HG03469 (cell line): ENCODE measurements at regions not wholly inside any gene's neighbourhood (a gene's known extent, or its start where the extent isn't known, plus 50 kb on each side); places are given as distances from the start of the nearest gene placed in this dataset.

Experiments
- ATAC-seq: cut with Tn5 transposase; IDR thresholded peaks from one replicate; pipeline ENCODE4 v1.9.1; 2021; ENCODE audit warnings: mild to moderate bottlenecking, moderate library complexity, moderate number of reproducible peaks; ENCODE audit not compliant: unreplicated experiment

GRCh38 chr12:65653321-65653720 lies 171.0 kb upstream of the HMGA2 start:
- no peak for ATAC-seq

- no peak for ATAC-seq
Observed at GRCh38 chr12:65653946-65654629, 170.2 kb upstream of the HMGA2 start.

GRCh38 chr12:65655074-65655493 lies 169.2 kb upstream of the HMGA2 start:
- ATAC-seq: no peak

DNA sequence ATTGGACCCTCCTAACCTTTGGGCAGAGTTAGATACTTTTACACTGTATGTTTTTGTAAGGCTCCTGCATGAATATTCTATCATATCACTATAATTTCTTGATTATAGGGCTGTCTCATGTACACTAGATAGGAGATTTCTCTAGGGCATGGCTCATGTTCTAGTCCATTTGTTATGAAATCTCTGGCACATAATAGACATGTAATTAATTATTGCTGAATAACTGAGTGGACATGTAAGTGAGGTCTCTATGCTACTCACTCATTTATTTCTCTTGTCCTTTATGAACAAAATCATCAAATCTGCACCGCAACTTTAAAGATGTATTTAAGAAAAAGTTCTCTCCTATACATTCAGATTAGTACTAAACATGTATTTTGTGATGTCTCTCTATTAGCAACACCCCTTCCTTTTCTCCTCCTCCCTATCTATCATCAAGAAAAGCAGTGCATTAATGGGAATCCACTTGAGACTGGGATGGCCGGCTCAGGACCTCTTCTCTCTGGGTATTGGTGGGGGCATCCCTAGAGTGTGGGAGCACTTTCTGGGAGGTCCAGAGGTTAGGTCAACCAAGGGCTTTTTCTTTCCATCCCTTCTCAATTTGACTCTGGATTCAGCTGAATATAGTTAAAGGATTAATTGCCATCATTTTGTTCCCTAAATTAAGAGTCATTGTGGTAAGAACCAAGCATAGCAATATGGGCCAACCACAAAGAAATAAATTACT lies 168.0 kb upstream of the HMGA2 start:
- no peak for ATAC-seq

GRCh38 chr12:65656891-65657351 lies 167.4 kb upstream of the HMGA2 start:
- no peak for ATAC-seq

DNA sequence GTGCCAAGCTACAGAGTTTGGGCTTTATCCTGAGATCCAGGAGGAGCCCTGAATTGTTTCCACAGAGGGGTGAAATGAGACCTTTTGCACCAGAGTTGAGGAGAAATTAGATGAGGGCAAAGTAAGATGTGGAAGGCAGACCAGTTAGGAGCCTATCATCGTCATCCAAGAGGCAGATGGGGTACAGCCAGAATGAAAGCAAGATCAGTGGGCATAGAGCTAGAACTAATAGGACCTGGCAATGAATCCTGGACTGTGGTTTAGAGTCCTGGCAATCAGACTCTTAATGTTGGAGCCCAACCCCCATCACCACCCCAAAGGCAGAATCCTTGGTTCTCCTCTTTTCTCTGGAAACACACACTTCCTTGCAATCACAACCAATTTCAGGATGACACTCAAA lies 166.6 kb upstream of the HMGA2 start:
- no peak for ATAC-seq

DNA sequence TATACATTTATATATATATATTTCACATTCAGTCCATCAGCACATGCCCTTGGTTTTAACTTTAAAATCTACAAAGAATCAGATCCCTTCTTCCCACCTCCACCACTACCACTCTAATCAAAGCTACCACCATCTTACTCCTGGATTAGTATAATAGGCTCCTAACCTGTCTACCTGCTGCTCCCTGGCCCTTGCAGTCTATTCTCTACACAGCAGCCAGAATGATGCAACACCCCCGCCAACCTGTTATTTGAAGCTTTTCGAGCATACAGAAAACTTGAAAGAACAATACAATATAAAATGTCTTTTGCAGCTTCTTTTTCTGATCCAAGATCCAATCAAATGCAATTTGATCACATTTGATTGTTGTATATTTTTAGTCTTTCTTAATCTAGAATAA lies 165.9 kb upstream of the HMGA2 start:
- no peak for ATAC-seq

GRCh38 chr12:65659681-65660080 lies 164.6 kb upstream of the HMGA2 start:
- ATAC-seq: no peak

DNA sequence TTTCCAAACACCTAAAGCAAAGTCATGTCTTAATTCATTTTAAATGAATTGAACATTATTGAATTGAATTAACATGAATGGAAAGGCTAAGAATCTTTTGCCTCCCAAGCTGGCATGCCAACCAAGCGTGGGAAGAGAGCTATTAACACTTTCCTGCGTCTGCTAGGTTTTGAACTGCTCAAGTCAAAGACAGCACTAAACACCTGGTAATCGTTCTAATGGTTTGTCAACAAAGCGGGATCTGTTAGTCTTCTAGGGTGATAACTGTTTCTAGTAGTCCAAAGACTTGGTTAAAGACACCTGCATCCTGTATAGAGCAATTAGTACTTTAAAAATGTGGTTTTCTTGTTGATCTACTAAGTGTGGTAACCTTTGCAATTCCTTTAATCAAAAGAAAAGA lies 164.2 kb upstream of the HMGA2 start:
- ATAC-seq: no peak

- ATAC-seq: no peak
Observed at GRCh38 chr12:65660836-65661235, 163.4 kb upstream of the HMGA2 start.

- ATAC-seq: no peak
Observed at GRCh38 chr12:65662590-65662989, 161.7 kb upstream of the HMGA2 start.

- ATAC-seq: no peak
Observed at GRCh38 chr12:65663097-65663496, 161.2 kb upstream of the HMGA2 start.

DNA sequence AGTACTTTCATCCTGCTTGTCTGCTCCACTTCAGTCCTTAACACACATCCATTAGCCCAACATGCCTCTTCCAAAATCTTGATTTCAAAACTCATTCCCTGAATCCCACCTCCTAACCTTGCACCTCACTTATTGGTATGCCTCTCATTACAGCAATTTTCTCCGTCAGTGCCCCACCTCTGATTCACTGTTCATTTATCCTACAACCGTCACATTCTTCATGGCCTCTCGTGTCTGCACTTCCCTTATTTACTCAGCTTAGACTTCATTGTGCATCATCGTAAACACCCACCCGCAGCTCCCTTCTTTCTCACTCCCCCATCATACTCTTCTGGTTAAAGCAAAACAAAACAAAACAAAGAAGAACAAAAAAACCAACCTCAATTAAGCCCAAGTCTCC lies 160.6 kb upstream of the HMGA2 start:
- ATAC-seq: no peak

DNA sequence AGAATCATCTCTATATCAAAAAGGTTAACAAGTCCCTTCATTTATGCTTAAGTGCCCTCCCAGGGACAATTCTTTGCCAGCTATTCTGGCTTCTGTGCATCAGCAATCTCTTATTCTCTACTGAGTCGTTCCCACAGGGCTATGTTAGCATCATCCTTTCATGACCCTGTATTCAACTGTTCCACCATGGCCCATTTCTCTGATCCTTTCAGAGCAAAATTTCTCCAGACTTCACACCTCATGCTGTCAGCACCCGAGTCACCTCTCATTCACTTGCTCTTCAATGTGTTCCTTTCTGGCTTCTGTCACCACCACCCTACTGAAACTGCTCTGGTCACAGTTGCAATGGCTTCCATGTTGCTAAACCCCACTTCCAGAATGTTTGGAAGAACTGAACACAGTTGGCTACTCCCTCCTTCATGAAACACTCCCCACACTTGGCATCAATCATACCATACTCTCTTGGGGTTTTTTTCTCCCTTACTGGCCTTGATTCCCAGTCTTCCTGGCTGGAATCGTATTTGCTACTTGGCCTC lies 159.5 kb upstream of the HMGA2 start:
- no peak for ATAC-seq

- no peak for ATAC-seq
Observed at GRCh38 chr12:65665817-65666216, 158.5 kb upstream of the HMGA2 start.

DNA sequence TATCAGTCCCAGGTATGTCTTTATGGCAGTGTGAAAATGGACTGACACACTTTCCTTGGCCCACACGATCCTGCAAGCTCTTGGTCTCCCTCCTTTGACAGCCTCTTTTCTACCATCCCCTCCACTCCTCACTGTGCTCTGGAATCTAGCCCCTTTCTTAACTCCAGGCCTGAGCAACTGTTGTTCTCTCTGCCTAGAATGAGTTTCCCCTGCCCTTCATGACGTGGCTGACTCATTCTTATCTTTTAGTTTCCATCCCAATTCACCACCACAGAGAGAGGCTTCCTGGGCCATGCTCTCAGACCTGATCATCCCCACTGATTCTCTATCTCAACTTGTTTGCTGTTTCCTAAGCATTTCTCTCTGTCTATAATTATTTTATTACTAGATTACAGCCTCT lies 157.4 kb upstream of the HMGA2 start:
- no peak for ATAC-seq

DNA sequence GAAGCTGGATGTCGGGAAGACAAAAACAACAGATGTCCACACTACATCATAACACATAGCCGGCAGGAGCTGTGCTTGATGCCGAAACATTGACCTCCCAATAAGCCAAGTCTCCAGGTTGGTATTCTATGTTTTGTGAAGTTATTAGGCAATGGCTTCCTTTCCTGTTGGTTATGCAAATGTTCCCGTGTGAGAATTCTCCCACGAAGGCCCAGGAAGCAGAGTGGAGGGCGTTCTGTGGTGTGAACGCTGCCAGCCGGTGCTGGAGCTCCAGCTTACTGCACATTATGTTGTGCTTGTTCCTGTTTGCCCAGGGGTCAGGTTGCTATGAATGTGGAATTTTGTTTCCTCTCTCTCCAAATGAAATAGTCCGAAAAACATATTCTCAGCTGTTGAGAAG lies 156.4 kb upstream of the HMGA2 start:
- ATAC-seq: no peak

GRCh38 chr12:65668981-65669695 lies 155.1 kb upstream of the HMGA2 start:
- ATAC-seq: no peak

GRCh38 chr12:65670775-65671174 lies 153.5 kb upstream of the HMGA2 start:
- no peak for ATAC-seq

GRCh38 chr12:65672441-65672840 lies 151.8 kb upstream of the HMGA2 start:
- no peak for ATAC-seq

GRCh38 chr12:65673156-65673690 lies 151.1 kb upstream of the HMGA2 start:
- ATAC-seq: no peak
